Natural killer cell (primary cell): ENCODE measurements at regions not wholly inside any gene's neighbourhood (a gene's known extent, or its start where the extent isn't known, plus 50 kb on each side); places are given as distances from the start of the nearest gene placed in this dataset.

Experiments
- ATAC-seq, 3 donors: fragments of 150-1000 bp in 2 of 3; fragments of 200-7000 bp in 1 of 3; cut with Tn5 transposase; 1 replicate in 1 of 3; 2 replicates in 2 of 3; pipeline ENCODE4 v1.10.0; 2021; ENCODE audit warnings: mild to moderate bottlenecking in 2 of 3, moderate library complexity in 2 of 3
- DNase-seq, 2 donors: peaks; one replicate each; pipeline versions ENCODE4 v3.0.0 to v3.0.0-alpha.2; 2013 to 2021; ENCODE audit warnings: mixed read lengths in 1 of 2
- H3K27ac ChIP-seq: one replicate; pipeline ENCODE4 v1.5.1; 2013; ENCODE audit warnings: mild to moderate bottlenecking, low read length
- H3K27me3 ChIP-seq: one replicate; pipeline ENCODE4 v1.6.1; 2013; ENCODE audit warnings: low read length; ENCODE audit not compliant: control insufficient read depth, insufficient read depth
- H3K36me3 ChIP-seq: one replicate; pipeline ENCODE4 v1.6.1; 2013; ENCODE audit warnings: low read length; ENCODE audit not compliant: control insufficient read depth, insufficient read depth
- H3K4me1 ChIP-seq: one replicate; pipeline ENCODE4 v1.6.1; 2013; ENCODE audit warnings: low read length; ENCODE audit not compliant: control insufficient read depth, insufficient read depth
- H3K4me3 ChIP-seq: one replicate; pipeline ENCODE4 v1.5.1; 2013; ENCODE audit warnings: low read length
- H3K9me3 ChIP-seq: one replicate; pipeline ENCODE4 v1.6.1; 2013; ENCODE audit warnings: low read length; ENCODE audit not compliant: control insufficient read depth, insufficient read depth
- H3K27ac Mint-ChIP-seq, 2 donors: one replicate each; pipeline ENCODE4 v1.8.0; 2022; ENCODE audit warnings: mild to moderate bottlenecking in 2 of 2, mixed read lengths in 2 of 2, moderate library complexity in 1 of 2
- H3K27me3 Mint-ChIP-seq, 2 donors: one replicate each; pipeline ENCODE4 v1.8.0; 2022; ENCODE audit warnings: low read depth in 2 of 2, mixed read lengths in 2 of 2
- H3K36me3 Mint-ChIP-seq: one replicate; pipeline ENCODE4 v1.8.0; 2022; ENCODE audit warnings: mixed read lengths
- H3K4me1 Mint-ChIP-seq, 2 donors: one replicate each; pipeline ENCODE4 v1.8.0; 2022; ENCODE audit warnings: mixed read lengths in 2 of 2
- H3K4me3 Mint-ChIP-seq: one replicate; pipeline ENCODE4 v1.8.0; 2022; ENCODE audit warnings: mild to moderate bottlenecking, moderate library complexity, mixed read lengths
- H3K9me3 Mint-ChIP-seq, 2 donors: one replicate each; pipeline ENCODE4 v1.8.0; 2022; ENCODE audit warnings: mixed read lengths in 2 of 2
- CTCF ChIP-seq: fragments of 200-600 bp; IDR thresholded peaks from one replicate; pipeline ENCODE4 v1.8.0; 2022; ENCODE audit warnings: antibody characterized with exemption
- WGBS: methylation state at CpG from one replicate; pipeline ENCODE4 v1.1.7; 2013; ENCODE audit warnings: missing lambda C conversion rate; ENCODE audit not compliant: insufficient coverage; 5-methylcytosine and 5-hydroxymethylcytosine counted together
- intact Hi-C: fragments of 100-400 bp; cut with micrococcal nuclease; formaldehyde crosslinking; loops from one replicate; pipeline ENCODE4 v1.14.2; 2022

GRCh38 chr7:81604075-81604807 lies 165.6 kb downstream of the HGF start:
- intact Hi-C loops, result no loop called here

GRCh38 chr7:81600608-81601007 lies 169.2 kb downstream of the HGF start:
- H3K27me3 Mint-ChIP-seq, result no peaks in the 10 kb centered on the region
- no peak for TF ChIP-seq CTCF
- H3K36me3 Mint-ChIP-seq, result no peaks in the 10 kb centered on the region
- H3K27ac ChIP-seq, result no peak overlapping the region
- intact Hi-C loops, result no loop called here
- peaks cover 4 to 7% of the 10 kb centered on the region in 2 donors for H3K9me3 Mint-ChIP-seq
- H3K36me3 ChIP-seq, result no peaks in the 10 kb centered on the region
- 81% methylated on average over 2 of the region's 2 CpGs for WGBS
- no peaks in the 10 kb centered on the region for H3K27me3 ChIP-seq
- no peak overlapping the region for H3K4me3 ChIP-seq
- no peak overlapping the region for H3K4me3 Mint-ChIP-seq
- H3K4me1 Mint-ChIP-seq, result no peaks in the 10 kb centered on the region
- ATAC-seq (no peak), DNase-seq (no peak)
- H3K4me1 ChIP-seq, result no peaks in the 10 kb centered on the region
- H3K9me3 ChIP-seq, result no peaks in the 10 kb centered on the region
- no peak overlapping the region for H3K27ac Mint-ChIP-seq

More at GRCh38 chr7:81604075-81604807, 165.6 kb downstream of the HGF start:
- no peak for TF ChIP-seq CTCF
- no peaks in the 10 kb centered on the region for H3K4me1 Mint-ChIP-seq
- no peaks in the 10 kb centered on the region for H3K27me3 ChIP-seq
- H3K27me3 Mint-ChIP-seq, result no peaks in the 10 kb centered on the region
- H3K9me3 ChIP-seq, result no peaks in the 10 kb centered on the region
- no peak overlapping the region for H3K4me3 ChIP-seq
- H3K27ac Mint-ChIP-seq, result no peak overlapping the region
- no peaks in the 10 kb centered on the region for H3K36me3 ChIP-seq
- 92% methylated on average over 10 of the region's 12 CpGs for WGBS
- H3K36me3 Mint-ChIP-seq, result no peaks in the 10 kb centered on the region
- H3K27ac ChIP-seq, result no peak overlapping the region
- H3K4me3 Mint-ChIP-seq, result no peak overlapping the region
- ATAC-seq (no peak), DNase-seq (no peak)
- no peaks in the 10 kb centered on the region for H3K4me1 ChIP-seq
- peaks cover 8 to 12% of the 10 kb centered on the region in 2 donors for H3K9me3 Mint-ChIP-seq

- no peaks in the 10 kb centered on the region for H3K27me3 Mint-ChIP-seq
- H3K4me3 Mint-ChIP-seq, result no peak overlapping the region
- intact Hi-C loops, result no loop called here
- DNase-seq, result no peak
- no peak for ATAC-seq
- no peaks in the 10 kb centered on the region for H3K4me1 ChIP-seq
- H3K27ac ChIP-seq, result no peak overlapping the region
- TF ChIP-seq CTCF, result no peak
- H3K36me3 Mint-ChIP-seq, result no peaks in the 10 kb centered on the region
- H3K4me1 Mint-ChIP-seq, result no peaks in the 10 kb centered on the region
- WGBS, result no CpG with 5 or more reads among the region's 1 CpG
- no peaks in the 10 kb centered on the region for H3K36me3 ChIP-seq
- peaks cover 12 to 13% of the 10 kb centered on the region in 2 donors for H3K9me3 Mint-ChIP-seq
- no peaks in the 10 kb centered on the region for H3K27me3 ChIP-seq
- H3K9me3 ChIP-seq, result no peaks in the 10 kb centered on the region
- H3K4me3 ChIP-seq, result no peak overlapping the region
- H3K27ac Mint-ChIP-seq, result no peak overlapping the region
These were observed 170.9 kb downstream of the HGF start for GRCh38 chr7:81598951-81599350.

- H3K27me3 ChIP-seq, result no peaks in the 10 kb centered on the region
- H3K27me3 Mint-ChIP-seq, result no peaks in the 10 kb centered on the region
- no peaks in the 10 kb centered on the region for H3K4me1 ChIP-seq
- peaks cover 15 to 17% of the 10 kb centered on the region in 2 donors for H3K9me3 Mint-ChIP-seq
- no peak for ATAC-seq
- no peak for TF ChIP-seq CTCF
- 73% methylated on average over 1 of the region's 1 CpG for WGBS
- no peak overlapping the region for H3K4me3 Mint-ChIP-seq
- no peak overlapping the region for H3K4me3 ChIP-seq
- no peak overlapping the region for H3K27ac ChIP-seq
- H3K4me1 Mint-ChIP-seq, result no peaks in the 10 kb centered on the region
- no peak overlapping the region for H3K27ac Mint-ChIP-seq
- no peak for DNase-seq
- H3K9me3 ChIP-seq, result no peaks in the 10 kb centered on the region
- H3K36me3 ChIP-seq, result no peaks in the 10 kb centered on the region
- no peaks in the 10 kb centered on the region for H3K36me3 Mint-ChIP-seq
- intact Hi-C loops, result no loop called here
These were observed 175.1 kb downstream of the HGF start for GRCh38 chr7:81594767-81595166.
